H1 (cell line): ENCODE measurements at regions not wholly inside any gene's neighbourhood (a gene's known extent, or its start where the extent isn't known, plus 50 kb on each side); places are given as distances from the start of the nearest gene placed in this dataset.

Experiments used
- CTCF ChIA-PET: fragments of 300-600 bp; sonication (Branson Sonifier 250); formaldehyde crosslinking; loops from one replicate; lab custom pipeline; 2021; ENCODE audit not compliant: partially characterized antibody; lab: Charles Lee
- POLR2A ChIA-PET: fragments of 300-600 bp; sonication (Branson Sonifier 250); formaldehyde crosslinking; loops from one replicate; lab custom pipeline; 2021; ENCODE audit warnings: inconsistent platforms; ENCODE audit not compliant: partially characterized antibody; lab: Charles Lee
- DNase-seq, 2 experiments: peaks; one replicate each; pipeline versions ENCODE4 v3.0.0 to v3.0.0-alpha.2; 2010 to 2022; ENCODE audit warnings: low spot score in 2 of 2, low read depth in 1 of 2, mixed read lengths in 1 of 2
- FAIRE-seq: peaks from 2 replicates; lab custom pipeline; 2011; peaks lifted over from hg19 to GRCh38; lab: Jason Lieb, UNC
- H2AFZ ChIP-seq: 2 replicates; pipeline ENCODE4 v1.8.1; 2012; ENCODE audit warnings: low read length, inconsistent platforms
- H2AK5ac ChIP-seq: 2 replicates; pipeline ENCODE4 v1.6.1; 2013; ENCODE audit warnings: low read depth, low read length
- H2BK120ac ChIP-seq: replicated peaks from 2 replicates; pipeline ENCODE3; 2013; ENCODE audit warnings: low read depth, low read length, inconsistent platforms
- H2BK12ac ChIP-seq: 2 replicates; pipeline ENCODE4 v1.6.1; 2013; ENCODE audit warnings: low read depth, low read length
- H2BK15ac ChIP-seq: 2 replicates; pipeline ENCODE4 v1.6.1; 2013; ENCODE audit warnings: low read length
- H2BK20ac ChIP-seq: 2 replicates; pipeline ENCODE4 v1.6.1; 2013; ENCODE audit warnings: low read length
- H2BK5ac ChIP-seq: 2 replicates; pipeline ENCODE4 v1.6.1; 2013; ENCODE audit warnings: low read depth, low read length
- H3K14ac ChIP-seq: 2 replicates; pipeline ENCODE4 v1.6.1; 2013; ENCODE audit warnings: inconsistent platforms; ENCODE audit not compliant: insufficient read length
- H3K18ac ChIP-seq: 2 replicates; pipeline ENCODE4 v1.6.1; 2013; ENCODE audit warnings: low read length; ENCODE audit errors: extremely low read depth
- H3K23ac ChIP-seq: 2 replicates; pipeline ENCODE4 v1.6.1; 2013; ENCODE audit warnings: inconsistent platforms; ENCODE audit not compliant: insufficient read length
- H3K23me2 ChIP-seq: 2 replicates; pipeline ENCODE4 v1.6.1; 2013; ENCODE audit warnings: low read depth, low read length
- H3K27ac ChIP-seq: 2 replicates; pipeline ENCODE4 v1.6.1; 2011; ENCODE audit warnings: low read depth, low read length, inconsistent platforms
- H3K27me3 ChIP-seq, 4 experiments: replicated peaks in 1 of 4; 1 replicate in 1 of 4; 2 replicates in 3 of 4; pipeline versions ENCODE4 v1.6.1 to v1.8.1; 2011 to 2013; ENCODE audit warnings: low read length in 3 of 4, mild to moderate bottlenecking in 3 of 4, inconsistent platforms in 2 of 4, mixed read lengths in 2 of 4, moderate library complexity in 1 of 4; ENCODE audit not compliant: control insufficient read depth in 3 of 4, insufficient read depth in 3 of 4; ENCODE audit errors: extremely low read depth in 1 of 4
- H3K36me3 ChIP-seq, 4 experiments: 2 replicates each; pipeline versions ENCODE4 v1.6.1 to v1.8.1; 2011 to 2013; ENCODE audit warnings: mild to moderate bottlenecking in 4 of 4, low read length in 3 of 4, moderate library complexity in 2 of 4, control low read depth in 1 of 4, inconsistent platforms in 1 of 4; ENCODE audit not compliant: insufficient read depth in 4 of 4, control insufficient read depth in 2 of 4
- H3K4ac ChIP-seq: replicated peaks from 2 replicates; pipeline ENCODE3; 2013; ENCODE audit warnings: low read length, low read depth, mixed read lengths, inconsistent platforms; ENCODE audit not compliant: insufficient read length
- H3K4me1 ChIP-seq, 4 experiments: replicated peaks in 1 of 4; 1 replicate in 1 of 4; 2 replicates in 3 of 4; pipeline versions ENCODE4 v1.6.1 to v1.8.1; 2011 to 2013; ENCODE audit warnings: low read length in 3 of 4, inconsistent platforms in 2 of 4, mixed read lengths in 1 of 4; ENCODE audit not compliant: insufficient read depth in 4 of 4, control insufficient read depth in 3 of 4
- H3K4me2 ChIP-seq, 2 experiments: 2 replicates each; pipeline versions ENCODE4 v1.6.1 to v1.8.1; 2011 to 2013; ENCODE audit warnings: low read depth in 2 of 2, low read length in 2 of 2, control low read depth in 1 of 2, inconsistent platforms in 1 of 2, mild to moderate bottlenecking in 1 of 2; ENCODE audit not compliant: insufficient read depth in 1 of 2
- H3K4me3 ChIP-seq, 4 experiments: fragments of 200-600, 300-600 bp in 1 of 4; sonication (generic), shearing (Covaris generic), sonication (Bioruptor Twin) in 1 of 4; 2 replicates each; pipeline versions ENCODE4 v1.5.1 to v1.8.1; 2011 to 2016; ENCODE audit warnings: low read length in 4 of 4, low read depth in 3 of 4, control low read depth in 2 of 4, inconsistent platforms in 2 of 4, mild to moderate bottlenecking in 2 of 4, mixed read lengths in 1 of 4, moderate library complexity in 1 of 4; ENCODE audit not compliant: insufficient read depth in 2 of 4; ENCODE audit errors: extremely low read depth in 1 of 4
- H3K56ac ChIP-seq: replicated peaks from 2 replicates; pipeline ENCODE3; 2013; ENCODE audit warnings: low read depth, mild to moderate bottlenecking, mixed read lengths, low read length, inconsistent platforms; ENCODE audit not compliant: insufficient read length
- H3K79me1 ChIP-seq: 2 replicates; pipeline ENCODE4 v1.6.1; 2013; ENCODE audit warnings: low read depth, low read length, control low read depth
- H3K79me2 ChIP-seq, 2 experiments: 2 replicates each; pipeline versions ENCODE4 v1.6.1 to v1.8.1; 2012 to 2013; ENCODE audit warnings: low read length in 2 of 2, mild to moderate bottlenecking in 2 of 2, inconsistent platforms in 1 of 2; ENCODE audit not compliant: insufficient read depth in 2 of 2, control insufficient read depth in 1 of 2
- H3K9ac ChIP-seq, 4 experiments: replicated peaks in 1 of 4; 1 replicate in 1 of 4; 2 replicates in 3 of 4; pipeline versions ENCODE4 v1.6.1 to v1.8.1; 2011 to 2013; ENCODE audit warnings: low read depth in 3 of 4, low read length in 3 of 4, control low read depth in 2 of 4, mild to moderate bottlenecking in 2 of 4, moderate library complexity in 2 of 4, inconsistent platforms in 1 of 4; ENCODE audit errors: extremely low read depth in 1 of 4
- H3K9me3 ChIP-seq, 2 experiments: 2 replicates each; pipeline versions ENCODE4 v1.6.1 to v1.8.1; 2012 to 2013; ENCODE audit warnings: mild to moderate bottlenecking in 2 of 2, moderate library complexity in 2 of 2, control low read depth in 1 of 2, inconsistent platforms in 1 of 2, low read depth in 1 of 2, low read length in 1 of 2, mixed read lengths in 1 of 2; ENCODE audit not compliant: insufficient read depth in 2 of 2
- H4K20me1 ChIP-seq, 2 experiments: replicated peaks in 1 of 2; 2 replicates each; pipeline versions ENCODE3 to v1.8.1; 2011 to 2013; ENCODE audit warnings: inconsistent platforms in 2 of 2, low read length in 2 of 2, mild to moderate bottlenecking in 1 of 2; ENCODE audit not compliant: insufficient read depth in 2 of 2, control insufficient read depth in 1 of 2
- H4K5ac ChIP-seq: 2 replicates; pipeline ENCODE4 v1.6.1; 2013; ENCODE audit warnings: low read length, low read depth, mixed read lengths, inconsistent platforms; ENCODE audit not compliant: insufficient read length
- H4K8ac ChIP-seq: 2 replicates; pipeline ENCODE4 v1.8.0; 2013; ENCODE audit warnings: mild to moderate bottlenecking, moderate library complexity, low read length, inconsistent platforms; ENCODE audit not compliant: insufficient read depth; ENCODE audit errors: extremely low read depth
- H4K91ac ChIP-seq: replicated peaks from 2 replicates; pipeline ENCODE3; 2013; ENCODE audit warnings: low read length, mixed read lengths, inconsistent platforms; ENCODE audit not compliant: insufficient read length
- POU5F1 ChIP-seq: IDR thresholded peaks from 2 replicates; pipeline ENCODE4 v1.6.1; 2011; ENCODE audit warnings: low read depth, mild to moderate bottlenecking, low read length, moderate library complexity
- WGBS, 2 experiments: shearing (Covaris generic) in 1 of 2; methylation state at CpG; one replicate each; pipeline versions ENCODE4 v1.1.6 to v1.1.7; 2013 to 2015; ENCODE audit warnings: low lambda C conversion rate in 2 of 2, mixed read lengths in 2 of 2, inconsistent platforms in 1 of 2, low coverage in 1 of 2, missing lambda C conversion rate in 1 of 2; ENCODE audit not compliant: insufficient replicate concordance in 2 of 2, insufficient coverage in 1 of 2, insufficient read length in 1 of 2; ENCODE audit errors: extremely low coverage in 1 of 2, missing lambda C conversion rate in 1 of 2; 5-methylcytosine and 5-hydroxymethylcytosine counted together

DNA sequence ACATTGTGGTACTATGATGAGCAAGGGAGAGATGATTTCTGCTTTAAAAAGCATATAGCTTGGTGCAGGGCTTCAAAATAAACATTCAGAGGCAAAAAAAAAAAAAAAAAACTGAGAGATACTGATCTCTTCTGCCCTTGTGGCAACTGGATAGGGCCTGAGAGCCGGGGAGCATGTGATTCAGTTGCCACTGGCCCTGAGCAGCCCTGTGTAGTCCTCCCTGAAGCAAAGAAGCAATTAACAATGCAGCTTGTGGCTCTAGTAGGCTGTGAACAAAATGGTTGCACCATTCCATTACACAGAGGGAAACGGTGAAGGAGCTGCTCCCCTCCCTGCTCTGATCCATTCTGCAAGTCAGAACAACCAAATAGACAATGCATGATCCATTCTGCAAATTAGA, 347.5 kb upstream of the DAB2 start:
- Histone ChIP-seq H3K79me1 (no peaks in the 10 kb centered on the region), H3K27me3 (no peaks in the 10 kb centered on the region), H3K79me2 (no peaks in the 10 kb centered on the region), H2BK120ac (no peak overlapping the region), H3K4me2 (no peak overlapping the region), H4K8ac (no peak overlapping the region), H3K4me3 (no peak overlapping the region), H3K9me3 (no peaks in the 10 kb centered on the region; a peak in 1 of 4 replicates), H3K23ac (no peak overlapping the region), H4K5ac (no peak overlapping the region), H3K27ac (no peak overlapping the region), H2AK5ac (no peak overlapping the region), H2BK5ac (no peak overlapping the region), H2BK12ac (no peak overlapping the region), H4K20me1 (no peaks in the 10 kb centered on the region), H2BK15ac (no peak overlapping the region), H3K23me2 (no peaks in the 10 kb centered on the region), H4K91ac (no peak overlapping the region), H3K4me1 (no peaks in the 10 kb centered on the region), H2BK20ac (no peak overlapping the region), H3K14ac (no peak overlapping the region), H2AFZ (no peak overlapping the region), H3K36me3 (no peaks in the 10 kb centered on the region), H3K18ac (no peak overlapping the region), H3K56ac (no peak overlapping the region), H3K9ac (no peak overlapping the region), H3K4ac (no peak overlapping the region)
- DNase-seq: no peak
- no peak for FAIRE-seq
- WGBS, 2 experiments: 91% methylated on average over 2 of the region's 2 CpGs; no CpG with 5 or more reads in 1 of the 2 experiments
- ChIA-PET CTCF (interaction anchor here (0.7 to 1.4 kb wide), 2 partner anchors 10 to 315 kb away, joined by 3 read pairs; no protein-coding TSS in a partner anchor), POLR2A (no interaction called here)
- TF ChIP-seq POU5F1: no peak
